IMR-90 (cell line): ENCODE measurements at regions not wholly inside any gene's neighbourhood (a gene's known extent, or its start where the extent isn't known, plus 50 kb on each side); places are given as distances from the start of the nearest gene placed in this dataset.

Experiments used
- ATAC-seq: fragments of 200-7000 bp; cut with Tn5 transposase; 2 replicates; pipeline ENCODE4 v1.9.1; 2020; ENCODE audit warnings: low read depth, mild to moderate bottlenecking, moderate library complexity
- BruUV-seq: library from RNA; stranded (reverse); fragments of 400-500 nt; replicated peaks from 2 replicates; lab custom pipeline; 2021; lab: Mats Ljungman, UMichigan
- CTCF ChIA-PET: fragments of 300-600 bp; formaldehyde crosslinking; extraction: SDS; loops from one replicate; lab custom pipeline; 2021; ENCODE audit warnings: antibody characterized with exemption; lab: Yijun Ruan, JAX
- POLR2A ChIA-PET: fragments of 300-600 bp; sonication (Branson Sonifier 250); formaldehyde crosslinking; loops from one replicate; lab custom pipeline; 2022; ENCODE audit warnings: antibody characterized with exemption; ENCODE audit not compliant: unreplicated experiment; lab: Charles Lee
- DNase-seq: peaks from one replicate; pipeline ENCODE4 v3.0.0; 2013
- H2AFZ ChIP-seq: replicated peaks from 2 replicates; pipeline ENCODE3; 2013; ENCODE audit warnings: low read length, mild to moderate bottlenecking; ENCODE audit not compliant: poor library complexity
- H2AK5ac ChIP-seq: 2 replicates; pipeline ENCODE4 v1.6.1; 2013; ENCODE audit warnings: low read depth, low read length, inconsistent platforms
- H2AK9ac ChIP-seq: replicated peaks from 2 replicates; pipeline ENCODE3; 2013; ENCODE audit warnings: mild to moderate bottlenecking, low read depth, low read length, moderate library complexity; ENCODE audit not compliant: poor library complexity
- H2BK120ac ChIP-seq: 2 replicates; pipeline ENCODE4 v1.6.1; 2013; ENCODE audit warnings: low read depth, low read length, inconsistent platforms
- H2BK15ac ChIP-seq: 3 replicates; pipeline ENCODE4 v1.6.1; 2013; ENCODE audit warnings: low read depth, low read length, inconsistent platforms
- H2BK20ac ChIP-seq: 2 replicates; pipeline ENCODE4 v1.6.1; 2013; ENCODE audit warnings: low read depth, mild to moderate bottlenecking, inconsistent platforms, low read length, moderate library complexity
- H2BK5ac ChIP-seq: 2 replicates; pipeline ENCODE4 v1.6.1; 2013; ENCODE audit warnings: mild to moderate bottlenecking, low read depth, low read length, inconsistent platforms; ENCODE audit not compliant: poor library complexity, severe bottlenecking
- H3K14ac ChIP-seq: replicated peaks from 2 replicates; pipeline ENCODE4 v1.6.1; 2013; ENCODE audit warnings: low read depth, low read length, inconsistent platforms
- H3K18ac ChIP-seq: 2 replicates; pipeline ENCODE4 v1.6.1; 2013; ENCODE audit warnings: low read depth, low read length, control low read depth
- H3K23ac ChIP-seq: 2 replicates; pipeline ENCODE4 v1.6.1; 2013; ENCODE audit warnings: low read depth, low read length, inconsistent platforms
- H3K27ac ChIP-seq: 2 replicates; pipeline ENCODE4 v1.5.1; 2013; ENCODE audit warnings: mild to moderate bottlenecking, control low read depth, low read length; ENCODE audit not compliant: insufficient read depth
- H3K27me3 ChIP-seq: 2 replicates; pipeline ENCODE4 v1.6.1; 2013; ENCODE audit warnings: low read length; ENCODE audit not compliant: control insufficient read depth, insufficient read depth
- H3K36me3 ChIP-seq: 2 replicates; pipeline ENCODE4 v1.6.1; 2013; ENCODE audit warnings: low read length, mixed read lengths; ENCODE audit not compliant: control insufficient read depth, insufficient read depth
- H3K4ac ChIP-seq: 2 replicates; pipeline ENCODE4 v1.6.1; 2013; ENCODE audit warnings: low read depth, low read length, inconsistent platforms
- H3K4me1 ChIP-seq: 2 replicates; pipeline ENCODE4 v1.6.1; 2013; ENCODE audit warnings: low read length, mixed read lengths; ENCODE audit not compliant: control insufficient read depth, insufficient read depth
- H3K4me2 ChIP-seq: 2 replicates; pipeline ENCODE4 v1.6.1; 2013; ENCODE audit warnings: low read depth, mild to moderate bottlenecking, control low read depth, low read length, moderate library complexity
- H3K4me3 ChIP-seq: 2 replicates; pipeline ENCODE4 v1.5.1; 2013; ENCODE audit warnings: low read depth, mild to moderate bottlenecking, control low read depth, low read length, moderate library complexity; ENCODE audit not compliant: insufficient read depth
- H3K56ac ChIP-seq: 2 replicates; pipeline ENCODE4 v1.6.1; 2013; ENCODE audit warnings: low read length, inconsistent platforms; ENCODE audit not compliant: insufficient read depth; ENCODE audit errors: extremely low read depth
- H3K79me1 ChIP-seq, 2 experiments: 2 replicates each; pipeline ENCODE4 v1.6.1; 2013; ENCODE audit warnings: low read length in 2 of 2, inconsistent platforms in 1 of 2, low read depth in 1 of 2
- H3K9ac ChIP-seq: 2 replicates; pipeline ENCODE4 v1.6.1; 2013; ENCODE audit warnings: low read depth, low read length, control low read depth
- H3K9me1 ChIP-seq: 2 replicates; pipeline ENCODE4 v1.6.1; 2013; ENCODE audit warnings: low read length, inconsistent platforms; ENCODE audit not compliant: insufficient read depth
- H3K9me3 ChIP-seq: 2 replicates; pipeline ENCODE4 v1.6.1; 2013; ENCODE audit warnings: low read length; ENCODE audit not compliant: control insufficient read depth, insufficient read depth
- H4K20me1 ChIP-seq: 2 replicates; pipeline ENCODE4 v1.6.1; 2013; ENCODE audit warnings: low read length, inconsistent platforms; ENCODE audit not compliant: insufficient read depth
- H4K5ac ChIP-seq: 2 replicates; pipeline ENCODE4 v1.6.1; 2013; ENCODE audit warnings: mild to moderate bottlenecking, low read depth, low read length, control low read depth
- H4K8ac ChIP-seq, 2 experiments: 2 replicates each; pipeline ENCODE4 v1.6.1; 2013; ENCODE audit warnings: low read depth in 2 of 2, low read length in 2 of 2, control low read depth in 1 of 2, inconsistent platforms in 1 of 2
- H4K91ac ChIP-seq: 2 replicates; pipeline ENCODE4 v1.6.1; 2013; ENCODE audit warnings: low read depth, low read length, inconsistent platforms; ENCODE audit not compliant: insufficient read depth
- CEBPB ChIP-seq: IDR thresholded peaks from 2 replicates; pipeline ENCODE4 v1.6.1; 2012; ENCODE audit warnings: low read depth, low read length, improper control_type of control experiment
- CHD1 ChIP-seq: IDR thresholded peaks from 2 replicates; pipeline ENCODE4 v1.6.1; 2012; ENCODE audit warnings: low read depth, low read length, improper control_type of control experiment
- FOS ChIP-seq: fragments of 150-350 bp; IDR thresholded peaks from 2 replicates; pipeline ENCODE4 v1.6.1; 2016; ENCODE audit warnings: low read depth, low read length
- MAFK ChIP-seq: IDR thresholded peaks from 2 replicates; pipeline ENCODE4 v1.6.1; 2012; ENCODE audit warnings: low read depth, low read length, improper control_type of control experiment
- MAZ ChIP-seq: IDR thresholded peaks from 2 replicates; pipeline ENCODE4 v1.6.1; 2012; ENCODE audit warnings: low read depth, mild to moderate bottlenecking, low read length, improper control_type of control experiment, moderate library complexity, borderline replicate concordance
- MXI1 ChIP-seq: IDR thresholded peaks from 2 replicates; pipeline ENCODE4 v1.6.1; 2012; ENCODE audit warnings: low read depth, mild to moderate bottlenecking, low read length, moderate library complexity, borderline replicate concordance
- NFE2L2 ChIP-seq: fragments of 150-350 bp; IDR thresholded peaks from 2 replicates; pipeline ENCODE4 v1.6.1; 2016; ENCODE audit warnings: low read depth, mild to moderate bottlenecking, low read length
- POLR2A ChIP-seq: IDR thresholded peaks from 2 replicates; pipeline ENCODE4 v1.6.1; 2012; ENCODE audit warnings: mild to moderate bottlenecking, low read depth, low read length
- RFX5 ChIP-seq: IDR thresholded peaks from 2 replicates; pipeline ENCODE4 v1.8.0; 2012; ENCODE audit warnings: low read depth, mild to moderate bottlenecking, low read length, moderate library complexity
- SMC3 ChIP-seq: fragments of 150-350 bp; IDR thresholded peaks from 2 replicates; pipeline ENCODE4 v1.6.1; 2016; ENCODE audit warnings: low read depth, mild to moderate bottlenecking, antibody characterized with exemption, low read length, moderate library complexity
- WGBS, 2 experiments: methylation state at CpG; one replicate each; pipeline versions ENCODE4 v1.1.5 to v1.1.7; 2013; ENCODE audit warnings: missing lambda C conversion rate in 2 of 2; ENCODE audit not compliant: insufficient read length in 1 of 2; ENCODE audit errors: extremely low coverage in 2 of 2; 5-methylcytosine and 5-hydroxymethylcytosine counted together
- dilution Hi-C: fragments of 300-500 bp; cut with HindIII; formaldehyde crosslinking; loops from one replicate; pipeline ENCODE4 v1.14.3; 2018; ENCODE audit warnings: low sequenced_read_pairs; ENCODE audit not compliant: unreplicated experiment
- in situ Hi-C: fragments of 300-500 bp; cut with MboI; formaldehyde crosslinking; loops from 3 replicates; pipeline ENCODE4 v1.14.3; 2019; ENCODE audit warnings: low sequenced_read_pairs, inconsistent platforms, mixed read lengths
- intact Hi-C: fragments of 100-400 bp; cut with micrococcal nuclease; formaldehyde crosslinking; loops from 2 replicates; pipeline ENCODE4 v1.10.0; 2022
- TF ChIP-seq, protein P1 (sequence below): fragments of 150-350 bp; IDR thresholded peaks from 2 replicates; pipeline ENCODE4 v1.6.1; 2017; ENCODE audit warnings: mild to moderate bottlenecking, antibody characterized with exemption, low read length, low read depth

DNA sequence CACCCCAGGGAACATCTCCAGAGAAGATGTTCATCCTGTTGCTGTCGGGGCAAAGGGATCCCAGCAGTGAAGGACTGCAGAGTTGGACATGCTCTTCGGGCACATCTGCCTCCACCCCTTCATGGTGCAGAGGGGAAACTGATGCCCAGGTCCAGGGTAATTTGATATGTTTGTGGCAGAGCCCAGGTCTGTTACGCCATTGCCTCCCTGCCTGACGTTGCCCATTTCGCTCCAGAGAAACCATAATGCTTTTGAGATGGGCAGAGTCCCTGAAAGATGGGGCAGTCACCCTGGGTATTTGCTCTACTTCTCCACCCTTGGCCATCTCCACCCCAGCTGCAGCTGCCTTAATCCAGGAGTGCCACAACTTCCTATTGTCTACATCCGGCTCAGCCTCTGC is 290.4 kb upstream of the POU3F1 start:
- no peaks in the 10 kb centered on the region for H3K4me1 ChIP-seq
- H3K9me3 ChIP-seq: no peaks in the 10 kb centered on the region
- in situ Hi-C loops (no loop called here), intact Hi-C loops (no loop called here), dilution Hi-C loops (no loop called here)
- WGBS, 2 experiments: no CpG with 5 or more reads among the region's 6 CpGs
- no peak overlapping the region for H3K27ac ChIP-seq
- ChIA-PET CTCF (no interaction called here), POLR2A (no interaction called here)
- peak overlapping the region; percentile 26 for H2AK9ac ChIP-seq
- ATAC-seq: no peak
- H2BK120ac ChIP-seq: no peak overlapping the region
- H2AFZ ChIP-seq: peak overlapping the region; percentile 23
- H3K9ac ChIP-seq: no peak overlapping the region
- no peak overlapping the region for H3K14ac ChIP-seq
- H4K91ac ChIP-seq: no peak overlapping the region
- no peak overlapping the region for H2BK5ac ChIP-seq
- no peaks in the 10 kb centered on the region for H3K9me1 ChIP-seq
- H4K5ac ChIP-seq: no peak overlapping the region
- H3K36me3 ChIP-seq: no peaks in the 10 kb centered on the region
- no peak overlapping the region for H3K4me3 ChIP-seq
- no peak overlapping the region for H3K4ac ChIP-seq
- no TSS peak for BruUV-seq
- H4K20me1 ChIP-seq: no peaks in the 10 kb centered on the region
- no peak overlapping the region for H2BK20ac ChIP-seq
- H3K79me1 ChIP-seq: no peaks in the 10 kb centered on the region
- H4K8ac ChIP-seq: no peak overlapping the region
- H3K23ac ChIP-seq: no peak overlapping the region
- H2BK15ac ChIP-seq: no peak overlapping the region
- no peak overlapping the region for H2AK5ac ChIP-seq
- H3K4me2 ChIP-seq: no peak overlapping the region
- no peak overlapping the region for H3K56ac ChIP-seq
- no peak for DNase-seq
- TF ChIP-seq MXI1 (no peak), SMC3 (no peak), MAZ (no peak), FOS (no peak), MAFK (no peak), POLR2A (no peak), CHD1 (no peak), NFE2L2 (no peak), RFX5 (no peak), CEBPB (no peak)
- TF ChIP-seq, protein P1, sequence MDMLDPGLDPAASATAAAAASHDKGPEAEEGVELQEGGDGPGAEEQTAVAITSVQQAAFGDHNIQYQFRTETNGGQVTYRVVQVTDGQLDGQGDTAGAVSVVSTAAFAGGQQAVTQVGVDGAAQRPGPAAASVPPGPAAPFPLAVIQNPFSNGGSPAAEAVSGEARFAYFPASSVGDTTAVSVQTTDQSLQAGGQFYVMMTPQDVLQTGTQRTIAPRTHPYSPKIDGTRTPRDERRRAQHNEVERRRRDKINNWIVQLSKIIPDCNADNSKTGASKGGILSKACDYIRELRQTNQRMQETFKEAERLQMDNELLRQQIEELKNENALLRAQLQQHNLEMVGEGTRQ: no peak
- no peaks in the 10 kb centered on the region for H3K27me3 ChIP-seq
- no peak overlapping the region for H3K18ac ChIP-seq
